ENCODE measurements at regions not wholly inside any gene's neighbourhood (a gene's known extent, or its start where the extent isn't known, plus 50 kb on each side); places are given as distances from the start of the nearest gene placed in this dataset.

DNA sequence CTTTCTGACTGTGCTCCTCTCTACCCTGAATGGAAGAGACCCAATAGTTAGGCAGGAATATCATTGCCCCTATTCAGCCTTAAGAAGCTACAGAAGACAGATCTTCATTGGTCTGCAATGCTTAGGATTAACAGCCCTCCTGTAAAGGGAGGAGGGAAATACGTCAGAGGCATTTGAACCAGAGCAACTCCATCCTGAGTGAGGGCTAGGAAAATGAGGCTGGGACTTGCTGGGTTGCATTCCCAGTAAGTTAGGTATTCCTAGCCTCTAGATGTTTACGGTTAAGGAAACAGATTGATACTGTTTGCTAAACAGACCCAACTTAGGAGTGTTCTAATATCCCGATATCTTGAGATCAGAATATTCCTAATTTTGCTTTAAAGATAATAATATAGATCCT, 63.5 kb downstream of the PCDH18 start:
- Mint-ChIP-seq H3K36me3 (ENCODE audit: insufficient read depth) (no peaks in the 10 kb centered on the region), H3K27ac (ENCODE audit: low read depth) (no peak overlapping the region), H3K4me1 (no peaks in the 10 kb centered on the region), H3K4me3 (no peak overlapping the region), H3K27me3 (no peaks in the 10 kb centered on the region), H3K9me3 (peaks cover 13% of the 10 kb centered on the region)
- DNase-seq (ENCODE audit: low spot score in 2 of 2) (no peak), ATAC-seq (replicated peaks; ENCODE audit: extremely low read depth, poor library complexity, severe bottlenecking) (no peak)

DNA sequence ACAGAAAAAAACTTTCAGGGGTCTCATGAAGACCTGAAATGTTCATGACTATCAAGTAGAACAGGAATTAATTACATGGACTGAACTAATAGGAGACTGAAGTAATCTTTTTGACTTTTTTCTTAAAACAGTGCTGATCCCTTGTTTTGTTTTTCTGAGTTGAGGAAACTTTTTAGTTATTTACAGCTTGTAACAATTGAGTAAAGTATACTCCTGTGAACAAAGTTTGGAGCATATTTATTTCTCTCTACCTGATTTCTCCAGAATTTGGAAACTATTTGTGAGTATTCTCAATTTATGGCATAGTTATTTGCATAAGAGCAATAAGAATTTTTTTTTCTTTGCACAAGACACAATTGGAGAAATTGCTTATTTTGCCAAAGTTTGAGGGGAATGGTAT, 64.8 kb downstream of the PCDH18 start:
- no peak overlapping the region for H3K4me3 Mint-ChIP-seq
- no peak overlapping the region for H3K27ac Mint-ChIP-seq (ENCODE audit: low read depth)
- H3K9me3 Mint-ChIP-seq = peaks cover 10% of the 10 kb centered on the region
- H3K4me1 Mint-ChIP-seq = no peaks in the 10 kb centered on the region
- ATAC-seq (replicated peaks; ENCODE audit: extremely low read depth, poor library complexity, severe bottlenecking) (no peak), DNase-seq (ENCODE audit: low spot score in 2 of 2) (no peak)
- no peaks in the 10 kb centered on the region for H3K36me3 Mint-ChIP-seq (ENCODE audit: insufficient read depth)
- H3K27me3 Mint-ChIP-seq = no peaks in the 10 kb centered on the region

DNA sequence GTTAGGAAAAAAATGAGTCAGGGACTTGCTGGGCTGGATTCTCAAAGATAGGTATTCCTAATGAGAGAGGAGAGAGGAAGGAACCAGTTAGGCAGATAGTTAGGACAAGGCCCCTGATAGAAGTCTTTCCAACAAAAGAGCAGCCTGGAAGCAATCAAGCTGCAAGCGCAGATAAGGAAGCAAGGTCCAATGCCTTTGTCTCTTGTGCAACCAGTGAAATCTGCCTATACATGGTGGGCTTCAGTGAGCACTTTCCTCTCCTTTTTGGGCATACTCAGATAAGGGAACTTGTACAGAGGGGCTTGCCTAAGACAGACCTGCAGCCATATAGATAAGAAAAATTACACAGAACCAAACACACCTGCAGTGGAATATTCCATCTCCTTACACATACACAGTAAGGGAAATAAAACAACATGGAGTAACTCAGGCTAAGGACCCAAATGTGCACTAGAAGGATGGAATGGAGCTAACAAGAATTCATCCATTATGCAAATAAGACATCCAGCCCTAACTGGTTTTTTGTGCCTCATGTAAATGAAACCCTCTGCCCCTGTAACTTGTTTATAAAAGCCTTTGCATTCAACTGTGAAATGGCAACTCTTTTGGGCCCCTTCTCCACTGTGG, 68.8 kb downstream of the PCDH18 start:
- no peaks in the 10 kb centered on the region for H3K4me1 Mint-ChIP-seq
- no peaks in the 10 kb centered on the region for H3K27me3 Mint-ChIP-seq

DNA sequence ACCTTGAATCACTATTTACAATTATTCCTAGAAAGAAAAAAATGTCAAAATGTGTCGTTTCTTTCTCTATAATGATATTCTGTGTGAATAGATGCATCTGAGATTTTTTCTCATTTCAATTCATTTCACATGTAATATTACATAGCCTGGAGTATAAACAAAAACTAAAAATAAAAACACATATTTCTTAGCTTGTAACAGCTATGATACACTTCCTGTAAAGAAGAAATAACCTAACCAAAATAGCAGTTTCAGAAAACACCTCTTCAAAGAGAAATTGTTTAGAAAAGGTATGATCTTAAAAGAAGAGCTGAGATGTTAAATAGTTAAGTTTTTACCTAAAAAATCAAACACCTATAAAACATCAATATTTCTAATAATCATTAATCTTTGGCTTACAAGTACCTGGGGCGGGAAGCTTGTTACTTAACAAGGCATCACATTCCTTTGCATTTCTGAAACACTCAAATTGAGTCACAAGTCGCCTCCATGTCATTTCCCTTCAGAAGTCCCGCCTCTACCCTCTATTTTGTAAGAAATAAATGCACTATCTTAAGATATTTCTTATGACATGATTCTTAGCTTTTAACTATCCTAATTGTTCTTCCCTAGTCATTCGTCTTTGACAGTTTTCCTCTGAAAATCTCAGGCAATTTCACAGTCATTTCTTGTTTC, 76.5 kb downstream of the PCDH18 start:
- no peak overlapping the region for H3K4me3 Mint-ChIP-seq
- no peaks in the 10 kb centered on the region for H3K4me1 Mint-ChIP-seq
- H3K9me3 Mint-ChIP-seq = peaks cover 15% of the 10 kb centered on the region
- H3K27ac Mint-ChIP-seq (ENCODE audit: low read depth) = no peak overlapping the region
- DNase-seq (ENCODE audit: low spot score in 2 of 2) = no peak
- H3K27me3 Mint-ChIP-seq = no peaks in the 10 kb centered on the region
- H3K36me3 Mint-ChIP-seq (ENCODE audit: insufficient read depth) = no peaks in the 10 kb centered on the region
- no peak for ATAC-seq (replicated peaks; ENCODE audit: extremely low read depth, poor library complexity, severe bottlenecking)

More for the DNA sequence above, 68.8 kb downstream of the PCDH18 start:
- ATAC-seq (replicated peaks; ENCODE audit: extremely low read depth, poor library complexity, severe bottlenecking) (no peak), DNase-seq (ENCODE audit: low spot score in 2 of 2) (no peak)
- H3K9me3 Mint-ChIP-seq = peaks cover 10% of the 10 kb centered on the region
- no peak overlapping the region for H3K27ac Mint-ChIP-seq (ENCODE audit: low read depth)
- no peaks in the 10 kb centered on the region for H3K36me3 Mint-ChIP-seq (ENCODE audit: insufficient read depth)
- no peak overlapping the region for H3K4me3 Mint-ChIP-seq

DNA sequence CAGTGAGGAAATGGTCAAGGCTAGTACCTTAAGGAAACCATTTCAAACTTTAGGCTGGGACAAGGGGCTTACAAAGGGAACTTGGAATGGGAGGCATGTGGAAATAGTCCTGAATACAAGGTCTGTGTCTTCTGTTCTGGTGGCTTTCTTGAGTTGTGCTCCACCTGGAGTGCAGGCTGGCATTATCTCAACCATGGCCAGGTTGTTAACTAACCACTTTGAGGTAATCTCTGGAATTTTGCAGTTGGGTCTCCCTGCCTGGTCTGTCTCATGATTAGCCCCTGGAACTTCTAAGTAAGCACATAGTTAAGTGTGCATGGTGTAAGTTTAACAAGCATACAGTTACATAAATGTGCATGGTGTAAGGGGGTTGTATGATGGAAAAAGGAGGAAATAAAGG, 77.5 kb downstream of the PCDH18 start:
- H3K9me3 Mint-ChIP-seq = peaks cover 15% of the 10 kb centered on the region
- H3K27ac Mint-ChIP-seq (ENCODE audit: low read depth) = no peak overlapping the region
- no peaks in the 10 kb centered on the region for H3K36me3 Mint-ChIP-seq (ENCODE audit: insufficient read depth)

DNA sequence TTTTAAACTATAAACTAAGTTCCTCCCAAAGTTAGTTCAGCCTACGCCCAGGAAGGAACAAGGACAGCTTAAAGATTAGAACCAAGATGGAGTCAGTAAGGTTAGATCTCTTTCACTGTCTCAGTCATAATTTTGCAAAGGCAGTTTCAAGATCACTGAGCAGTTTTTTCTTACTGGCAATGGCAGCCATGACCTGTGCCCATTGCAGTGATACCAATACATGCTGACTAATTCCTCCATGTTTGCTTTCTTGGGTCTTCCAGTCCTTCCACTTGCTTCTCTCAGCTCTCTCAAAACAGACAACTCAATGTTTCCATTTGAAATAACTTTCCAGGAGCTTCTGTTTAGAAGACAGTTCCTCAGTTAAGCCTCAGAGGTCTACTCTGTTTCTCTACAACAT, 79.5 kb downstream of the PCDH18 start:
- Mint-ChIP-seq H3K27ac (ENCODE audit: low read depth) (no peak overlapping the region), H3K27me3 (no peaks in the 10 kb centered on the region), H3K4me3 (no peak overlapping the region), H3K4me1 (no peaks in the 10 kb centered on the region), H3K9me3 (peaks cover 15% of the 10 kb centered on the region), H3K36me3 (ENCODE audit: insufficient read depth) (no peaks in the 10 kb centered on the region)
- ATAC-seq (replicated peaks; ENCODE audit: extremely low read depth, poor library complexity, severe bottlenecking) (no peak), DNase-seq (ENCODE audit: low spot score in 2 of 2) (no peak)

More for the DNA sequence above, 77.5 kb downstream of the PCDH18 start:
- ATAC-seq (replicated peaks; ENCODE audit: extremely low read depth, poor library complexity, severe bottlenecking) (no peak), DNase-seq (ENCODE audit: low spot score in 2 of 2) (no peak)
- no peaks in the 10 kb centered on the region for H3K27me3 Mint-ChIP-seq
- no peak overlapping the region for H3K4me3 Mint-ChIP-seq
- H3K4me1 Mint-ChIP-seq = no peaks in the 10 kb centered on the region

DNA sequence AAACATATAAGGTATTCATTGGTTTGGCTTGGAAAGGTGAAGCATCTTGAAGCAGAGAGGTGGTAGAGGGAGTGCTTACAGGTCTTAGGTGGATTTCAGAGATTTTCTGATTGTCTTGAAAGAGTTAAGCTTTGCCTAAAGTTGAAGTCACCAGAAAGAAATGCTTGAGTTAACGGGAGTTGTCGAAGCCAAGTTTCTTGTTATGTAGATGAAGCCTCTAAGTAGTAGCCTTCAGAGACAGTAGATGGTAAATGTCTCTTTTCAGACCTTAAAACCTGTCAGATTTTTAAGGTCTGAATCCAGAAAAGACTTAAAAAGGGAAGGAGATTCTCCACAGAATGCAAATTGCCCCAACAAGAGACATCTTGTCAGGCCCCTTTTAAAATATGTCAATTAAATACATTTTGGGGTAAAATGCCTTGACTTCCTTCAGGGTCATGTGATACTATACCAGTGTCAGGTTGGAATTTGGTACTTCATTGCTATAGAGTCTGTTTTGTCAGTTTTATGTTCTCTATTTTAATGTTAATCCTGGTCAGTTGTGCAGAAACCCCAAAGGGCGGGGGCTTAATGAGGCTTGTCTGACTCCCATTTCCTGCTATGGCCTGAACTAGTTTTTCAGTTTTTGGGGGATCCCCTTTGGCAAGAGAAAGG, 81.0 kb downstream of the PCDH18 start:
- no peak overlapping the region for H3K27ac Mint-ChIP-seq (ENCODE audit: low read depth)
- no peaks in the 10 kb centered on the region for H3K4me1 Mint-ChIP-seq
- DNase-seq (ENCODE audit: low spot score in 2 of 2) (no peak), ATAC-seq (replicated peaks; ENCODE audit: extremely low read depth, poor library complexity, severe bottlenecking) (no peak)
- no peaks in the 10 kb centered on the region for H3K36me3 Mint-ChIP-seq (ENCODE audit: insufficient read depth)
- peaks cover 15% of the 10 kb centered on the region for H3K9me3 Mint-ChIP-seq
- H3K27me3 Mint-ChIP-seq = no peaks in the 10 kb centered on the region
- no peak overlapping the region for H3K4me3 Mint-ChIP-seq

DNA sequence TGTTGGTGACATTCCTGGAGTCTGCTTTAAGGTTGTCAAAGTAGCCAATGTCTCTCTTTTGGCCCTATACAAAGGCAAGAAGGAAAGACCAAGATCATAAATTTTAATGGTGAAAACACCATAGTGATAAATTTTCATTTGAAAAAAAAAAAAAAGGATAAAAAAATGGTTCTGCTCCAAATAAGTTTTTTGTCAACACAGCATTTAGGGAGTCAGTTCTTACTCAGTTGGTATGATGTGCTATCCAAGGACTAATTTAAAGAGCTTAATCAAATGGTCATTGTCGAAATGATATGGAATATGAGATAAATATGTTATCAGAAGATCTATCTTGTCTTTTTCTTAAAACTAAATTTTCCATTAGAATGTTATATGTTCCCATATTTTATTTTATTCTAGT, 83.9 kb downstream of the PCDH18 start:
- H3K27me3 Mint-ChIP-seq = no peaks in the 10 kb centered on the region
- ATAC-seq (replicated peaks; ENCODE audit: extremely low read depth, poor library complexity, severe bottlenecking) = no peak
- H3K9me3 Mint-ChIP-seq = peaks cover 12% of the 10 kb centered on the region
- no peaks in the 10 kb centered on the region for H3K36me3 Mint-ChIP-seq (ENCODE audit: insufficient read depth)
- no peak overlapping the region for H3K4me3 Mint-ChIP-seq
- DNase-seq (ENCODE audit: low spot score in 2 of 2) = no peak
- H3K4me1 Mint-ChIP-seq = no peaks in the 10 kb centered on the region
- no peak overlapping the region for H3K27ac Mint-ChIP-seq (ENCODE audit: low read depth)

DNA sequence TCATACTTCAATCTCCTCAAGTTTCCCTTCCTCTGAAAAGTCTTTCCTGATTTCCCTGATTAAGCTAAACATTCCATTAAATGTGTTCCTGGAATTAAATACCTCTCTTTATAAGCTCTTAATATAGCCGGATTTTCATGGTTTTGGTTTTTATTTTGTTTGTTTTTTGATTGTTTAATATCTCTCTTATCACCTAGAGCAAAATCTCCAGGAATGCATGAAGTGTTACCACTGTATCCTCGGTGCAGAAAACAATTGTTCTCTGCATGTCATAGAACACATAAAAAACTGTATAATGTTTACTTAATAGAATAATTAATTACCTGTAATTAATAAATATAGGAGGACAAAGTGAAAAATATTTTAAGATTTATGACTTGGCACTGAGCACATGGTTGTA, 86.2 kb downstream of the PCDH18 start:
- Mint-ChIP-seq H3K36me3 (ENCODE audit: insufficient read depth) (no peaks in the 10 kb centered on the region), H3K4me1 (no peaks in the 10 kb centered on the region), H3K4me3 (no peak overlapping the region), H3K27me3 (no peaks in the 10 kb centered on the region), H3K9me3 (peaks cover 6% of the 10 kb centered on the region), H3K27ac (ENCODE audit: low read depth) (no peak overlapping the region)
- ATAC-seq (replicated peaks; ENCODE audit: extremely low read depth, poor library complexity, severe bottlenecking) (no peak), DNase-seq (ENCODE audit: low spot score in 2 of 2) (no peak)

DNA sequence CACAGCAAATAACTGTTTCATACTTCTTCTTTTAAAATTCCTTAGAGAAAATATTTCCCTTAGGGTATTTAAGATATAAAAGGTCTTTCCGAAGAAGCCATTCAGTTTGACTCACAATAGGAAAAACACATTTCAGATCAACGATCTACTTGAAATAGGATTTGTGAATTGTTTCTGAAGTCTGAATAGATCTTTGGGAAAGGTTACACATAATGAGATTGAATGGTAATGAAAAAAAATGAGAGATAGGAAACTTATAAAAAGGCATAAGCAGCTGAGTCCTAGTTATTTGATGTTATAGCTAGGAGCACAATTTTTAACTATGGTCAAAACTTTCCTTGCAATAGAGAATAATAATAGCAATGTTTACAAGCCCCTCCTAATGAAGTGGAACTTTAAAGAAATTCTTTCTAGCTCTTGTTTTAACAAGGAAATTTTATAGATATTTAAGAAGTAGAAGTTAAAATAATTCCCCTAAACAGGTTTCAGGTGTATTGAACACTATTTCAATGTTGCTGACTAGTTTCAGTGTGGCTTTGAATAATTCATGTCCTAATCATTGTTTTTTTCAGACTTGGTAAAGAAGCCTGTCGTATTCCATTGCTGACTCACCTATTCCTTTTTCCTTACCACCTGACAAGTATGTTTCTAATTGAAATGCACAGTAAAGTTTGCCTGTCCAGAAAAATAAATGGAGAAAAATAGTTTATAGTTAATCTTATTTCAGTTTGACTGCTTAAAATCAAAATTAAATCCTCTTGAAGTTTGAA, 89.1 kb downstream of the PCDH18 start:
- Mint-ChIP-seq H3K27me3 (no peaks in the 10 kb centered on the region), H3K4me1 (no peaks in the 10 kb centered on the region), H3K4me3 (no peak overlapping the region), H3K36me3 (ENCODE audit: insufficient read depth) (no peaks in the 10 kb centered on the region), H3K9me3 (peaks cover 11% of the 10 kb centered on the region), H3K27ac (ENCODE audit: low read depth) (no peak overlapping the region)
- DNase-seq (ENCODE audit: low spot score in 2 of 2) (no peak), ATAC-seq (replicated peaks; ENCODE audit: extremely low read depth, poor library complexity, severe bottlenecking) (no peak)

DNA sequence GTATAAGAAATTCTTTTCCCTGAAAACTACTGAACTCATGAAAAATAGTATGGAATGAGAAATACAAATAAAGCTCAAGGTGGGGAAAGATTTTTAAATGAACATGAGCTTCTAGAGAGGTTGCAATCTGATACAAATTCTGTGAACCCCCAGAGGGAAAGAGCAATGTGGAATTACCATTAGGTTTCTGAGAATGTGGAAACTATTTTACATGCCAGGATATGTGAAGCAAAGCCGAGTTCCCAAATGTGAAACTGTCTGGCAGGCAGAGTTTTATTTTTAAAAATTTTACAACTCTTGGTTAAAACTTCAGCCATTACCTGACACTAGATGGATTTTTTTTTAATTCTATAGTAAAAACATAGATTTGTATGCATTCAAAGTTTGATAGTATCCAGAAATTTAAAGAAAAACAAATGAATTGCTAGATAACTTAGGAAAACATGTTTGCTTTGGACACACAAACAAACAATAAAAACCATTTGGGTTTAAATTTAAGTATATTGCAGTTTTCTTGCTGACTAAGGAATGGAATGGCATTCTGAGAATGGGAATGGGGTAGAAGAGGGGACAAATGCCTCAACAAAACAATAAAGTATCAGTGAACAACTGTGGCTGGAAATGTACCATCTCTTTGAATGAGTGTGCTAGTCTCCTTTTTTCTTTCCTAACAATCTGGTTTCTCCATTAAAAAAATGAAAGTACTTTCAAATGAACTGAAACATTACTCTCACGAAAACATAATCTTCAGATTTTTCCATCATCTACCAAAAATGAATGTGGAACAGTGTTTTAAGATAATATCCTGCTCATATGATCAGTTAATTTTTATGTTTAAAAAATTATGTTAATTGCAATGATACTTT, 99.6 kb downstream of the PCDH18 start:
- Mint-ChIP-seq H3K4me1 (no peaks in the 10 kb centered on the region), H3K9me3 (peaks cover 6% of the 10 kb centered on the region), H3K4me3 (no peak overlapping the region), H3K27me3 (no peaks in the 10 kb centered on the region), H3K36me3 (ENCODE audit: insufficient read depth) (peaks cover 2% of the 10 kb centered on the region), H3K27ac (ENCODE audit: low read depth) (no peak overlapping the region)
- ATAC-seq (replicated peaks; ENCODE audit: extremely low read depth, poor library complexity, severe bottlenecking) (no peak), DNase-seq (ENCODE audit: low spot score in 2 of 2) (no peak)

DNA sequence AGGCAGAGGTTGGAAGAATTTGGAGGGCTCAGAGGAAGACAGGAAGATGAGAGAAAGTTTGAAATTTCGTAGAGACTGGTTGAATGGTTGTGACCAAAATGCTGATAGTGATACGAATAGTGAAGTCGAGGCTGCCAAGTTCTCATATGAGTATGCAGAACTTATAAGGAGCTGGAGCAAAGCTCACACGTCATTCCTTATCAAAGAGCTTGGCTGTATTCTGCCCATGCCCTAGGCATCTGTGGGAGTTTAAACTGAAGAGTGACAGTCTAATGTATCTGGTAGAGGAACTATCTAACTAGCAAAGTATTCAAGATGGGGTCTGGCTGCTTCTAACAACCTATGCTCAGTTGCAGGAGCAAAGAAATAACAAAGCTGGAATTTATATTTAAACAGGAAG, 102.1 kb downstream of the PCDH18 start:
- H3K27ac Mint-ChIP-seq (ENCODE audit: low read depth) = no peak overlapping the region
- no peaks in the 10 kb centered on the region for H3K27me3 Mint-ChIP-seq
- H3K36me3 Mint-ChIP-seq (ENCODE audit: insufficient read depth) = peaks cover 2% of the 10 kb centered on the region
- no peaks in the 10 kb centered on the region for H3K4me1 Mint-ChIP-seq
- no peak for ATAC-seq (replicated peaks; ENCODE audit: extremely low read depth, poor library complexity, severe bottlenecking)
- H3K9me3 Mint-ChIP-seq = peaks cover 6% of the 10 kb centered on the region
- DNase-seq (ENCODE audit: low spot score in 2 of 2) = no peak
- no peak overlapping the region for H3K4me3 Mint-ChIP-seq

All from central memory CD8-positive, alpha-beta T cell (primary cell).